ENCODE measurements at regions not wholly inside any gene's neighbourhood (a gene's known extent, or its start where the extent isn't known, plus 50 kb on each side); places are given as distances from the start of the nearest gene placed in this dataset.

- no peak for DNase-seq (ENCODE audit: low read depth in 3 of 3)
Measured at GRCh38 chr4:110959041-110959643, 336.3 kb upstream of the PITX2 start.

GRCh38 chr4:110961066-110961465 lies 338.2 kb upstream of the PITX2 start:
- no peak for DNase-seq (ENCODE audit: low read depth in 3 of 3)

GRCh38 chr4:110962616-110963015 lies 339.7 kb upstream of the PITX2 start:
- no peak for DNase-seq (ENCODE audit: low read depth in 3 of 3)

GRCh38 chr4:110963662-110964280 lies 340.9 kb upstream of the PITX2 start:
- no peak for DNase-seq (ENCODE audit: low read depth in 3 of 3)

- DNase-seq (ENCODE audit: low read depth in 3 of 3) = no peak
Measured at GRCh38 chr4:110967936-110968335, 345.1 kb upstream of the PITX2 start.

- no peak for DNase-seq (ENCODE audit: low read depth in 3 of 3)
Measured at GRCh38 chr4:110970642-110971041, 347.8 kb upstream of the PITX2 start.

- DNase-seq (ENCODE audit: low read depth in 3 of 3) = no peak
Measured at GRCh38 chr4:110975338-110975737, 352.5 kb upstream of the PITX2 start.

GRCh38 chr4:110977554-110977953 lies 354.7 kb upstream of the PITX2 start:
- DNase-seq (ENCODE audit: low read depth in 3 of 3) = no peak

- DNase-seq (ENCODE audit: low read depth in 3 of 3) = no peak
Measured at GRCh38 chr4:110978761-110979160, 355.9 kb upstream of the PITX2 start.

- DNase-seq (ENCODE audit: low read depth in 3 of 3) = no peak
Measured at GRCh38 chr4:110982486-110982885, 359.6 kb upstream of the PITX2 start.

GRCh38 chr4:110988722-110989121 lies 365.8 kb upstream of the PITX2 start:
- no peak for DNase-seq (ENCODE audit: low read depth in 3 of 3)

GRCh38 chr4:110989125-110989524 lies 366.2 kb upstream of the PITX2 start:
- DNase-seq (ENCODE audit: low read depth in 3 of 3) = no peak

- no peak for DNase-seq (ENCODE audit: low read depth in 3 of 3)
Measured at GRCh38 chr4:110994781-110995180, 371.9 kb upstream of the PITX2 start.

GRCh38 chr4:110998320-110998719 lies 375.4 kb upstream of the PITX2 start:
- no peak for DNase-seq (ENCODE audit: low read depth in 3 of 3)

GRCh38 chr4:111011458-111011857 lies 388.6 kb upstream of the PITX2 start:
- DNase-seq (ENCODE audit: low read depth in 3 of 3) = no peak

- no peak for DNase-seq (ENCODE audit: low read depth in 3 of 3)
Measured at GRCh38 chr4:111013846-111014245, 391.0 kb upstream of the PITX2 start.

- DNase-seq (ENCODE audit: low read depth in 3 of 3) = no peak
Measured at GRCh38 chr4:111014537-111014936, 391.7 kb upstream of the PITX2 start.

- DNase-seq (ENCODE audit: low read depth in 3 of 3) = no peak
Measured at GRCh38 chr4:111016416-111016815, 393.5 kb upstream of the PITX2 start.

- no peak for DNase-seq (ENCODE audit: low read depth in 3 of 3)
Measured at GRCh38 chr4:111018216-111018615, 395.3 kb upstream of the PITX2 start.

GRCh38 chr4:111020476-111020875 lies 397.6 kb upstream of the PITX2 start:
- DNase-seq (ENCODE audit: low read depth in 3 of 3) = no peak

GRCh38 chr4:111020961-111021360 lies 398.1 kb upstream of the PITX2 start:
- DNase-seq (ENCODE audit: low read depth in 3 of 3) = no peak

GRCh38 chr4:111022758-111023157 lies 399.9 kb upstream of the PITX2 start:
- DNase-seq (ENCODE audit: low read depth in 3 of 3) = no peak

GRCh38 chr4:111027526-111027925 lies 404.6 kb upstream of the PITX2 start:
- DNase-seq (ENCODE audit: low read depth in 3 of 3) = no peak

- DNase-seq (ENCODE audit: low read depth in 3 of 3) = no peak
Measured at GRCh38 chr4:111028795-111029194, 405.9 kb upstream of the PITX2 start.

All from stimulated activated CD4-positive, alpha-beta T cell treated with anti-CD3 and anti-CD28 coated beads, TNF-alpha, amount 100 ng/mL, for 48 hours (primary cell).